Ovary (tissue), 3 donors: ENCODE measurements at regions not wholly inside any gene's neighbourhood (a gene's known extent, or its start where the extent isn't known, plus 50 kb on each side); places are given as distances from the start of the nearest gene placed in this dataset.

Source experiments
- POLR2A ChIP-seq: fragments of 450-650 bp; IDR thresholded peaks from one replicate; pipeline ENCODE4 v1.6.1; 2017; ENCODE audit warnings: antibody characterized with exemption, mild to moderate bottlenecking, moderate library complexity
- TF ChIP-seq, protein P1 (sequence below), 3 donors: fragments of 450-650 bp in 2 of 3; fragments of 200-600 bp in 1 of 3; IDR thresholded peaks; one replicate each; pipeline versions ENCODE4 v1.5.1 to v1.8.0; 2016 to 2022; ENCODE audit warnings: antibody characterized with exemption in 3 of 3, mild to moderate bottlenecking in 1 of 3
- donor health status: DM: no; HTN: no; CAD: no.

DNA sequence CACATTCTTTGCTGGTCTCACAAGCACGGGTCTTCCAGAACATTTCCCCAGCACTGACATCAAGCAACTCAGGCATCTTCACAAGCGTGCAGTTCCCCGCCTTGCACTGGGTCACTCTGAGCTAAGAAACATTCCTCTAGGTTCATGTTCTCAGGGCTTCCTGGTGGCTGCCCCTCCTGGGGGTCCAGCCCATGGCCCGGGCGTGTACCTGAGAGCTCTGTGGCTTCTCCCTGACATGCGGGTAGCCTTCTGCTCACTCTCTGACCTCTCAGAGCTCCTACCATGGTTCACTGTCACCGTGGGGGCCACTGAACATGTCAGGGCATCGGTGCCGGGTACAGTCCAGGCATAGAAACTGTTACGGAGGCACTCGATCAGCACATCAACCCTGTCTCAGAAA lies 87.5 kb downstream of the OLFM1 start:
- TF ChIP-seq, protein P1, sequence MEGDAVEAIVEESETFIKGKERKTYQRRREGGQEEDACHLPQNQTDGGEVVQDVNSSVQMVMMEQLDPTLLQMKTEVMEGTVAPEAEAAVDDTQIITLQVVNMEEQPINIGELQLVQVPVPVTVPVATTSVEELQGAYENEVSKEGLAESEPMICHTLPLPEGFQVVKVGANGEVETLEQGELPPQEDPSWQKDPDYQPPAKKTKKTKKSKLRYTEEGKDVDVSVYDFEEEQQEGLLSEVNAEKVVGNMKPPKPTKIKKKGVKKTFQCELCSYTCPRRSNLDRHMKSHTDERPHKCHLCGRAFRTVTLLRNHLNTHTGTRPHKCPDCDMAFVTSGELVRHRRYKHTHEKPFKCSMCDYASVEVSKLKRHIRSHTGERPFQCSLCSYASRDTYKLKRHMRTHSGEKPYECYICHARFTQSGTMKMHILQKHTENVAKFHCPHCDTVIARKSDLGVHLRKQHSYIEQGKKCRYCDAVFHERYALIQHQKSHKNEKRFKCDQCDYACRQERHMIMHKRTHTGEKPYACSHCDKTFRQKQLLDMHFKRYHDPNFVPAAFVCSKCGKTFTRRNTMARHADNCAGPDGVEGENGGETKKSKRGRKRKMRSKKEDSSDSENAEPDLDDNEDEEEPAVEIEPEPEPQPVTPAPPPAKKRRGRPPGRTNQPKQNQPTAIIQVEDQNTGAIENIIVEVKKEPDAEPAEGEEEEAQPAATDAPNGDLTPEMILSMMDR (IDR thresholded peaks at IDR 0.05): no peak
- TF ChIP-seq POLR2A: no peak
